ENCODE measurements at regions not wholly inside any gene's neighbourhood (a gene's known extent, or its start where the extent isn't known, plus 50 kb on each side); places are given as distances from the start of the nearest gene placed in this dataset.

DNA sequence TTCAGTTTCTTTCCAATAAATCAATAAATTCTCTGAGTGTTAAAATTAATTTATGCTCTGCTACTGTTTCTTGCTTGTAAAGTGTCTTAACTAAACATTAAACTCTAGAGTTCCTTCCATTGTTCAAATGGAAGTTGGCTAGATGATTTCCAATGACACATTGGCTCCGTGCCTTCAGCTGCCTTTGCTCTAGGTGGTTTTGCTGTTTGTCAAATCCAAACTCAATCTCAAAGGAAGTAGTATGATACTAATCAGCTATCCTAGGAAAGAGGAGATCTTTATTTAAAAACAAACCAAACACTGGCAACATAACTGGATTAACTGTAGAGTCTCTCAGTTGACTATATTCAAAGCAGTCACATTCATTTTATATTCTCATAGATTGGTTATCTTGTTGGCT is 356.4 kb downstream of the FOXG1 start:
- H3K4me3 ChIP-seq: no peak overlapping the region
- in situ Hi-C loops (cut with MboI; ENCODE audit: low sequenced_read_pairs): no loop called here
- no peak for DNase-seq (ENCODE audit: low spot score in 2 of 2)

DNA sequence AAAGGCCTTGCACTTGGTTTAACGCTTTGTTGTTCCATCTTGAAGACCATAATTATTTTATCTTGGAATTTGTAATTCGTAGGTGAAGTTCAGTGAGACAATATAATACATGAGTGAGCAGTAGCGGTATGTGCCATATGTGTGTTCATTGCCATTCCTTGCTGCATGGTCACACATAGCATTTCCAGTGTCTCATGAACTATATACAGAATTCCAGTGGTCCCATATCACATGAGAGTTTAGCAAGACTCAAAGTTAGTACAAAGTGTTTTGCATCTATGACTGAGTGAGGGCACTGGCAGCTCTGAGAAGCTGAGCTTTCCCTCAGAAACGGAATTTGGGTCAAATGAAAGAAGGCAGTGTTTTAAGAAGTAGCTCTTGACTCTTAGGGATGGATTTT is 359.8 kb downstream of the FOXG1 start:
- Histone ChIP-seq H3K4me3 (no peak overlapping the region), H3K36me3 (replicated peaks) (no peaks in the 10 kb centered on the region), H3K27me3 (ENCODE audit: low read depth) (no peaks in the 10 kb centered on the region), H3K4me1 (no peaks in the 10 kb centered on the region), H3K9me3 (no peaks in the 10 kb centered on the region)
- DNase-seq (ENCODE audit: low spot score in 2 of 2): no peak
- in situ Hi-C loops (cut with MboI; ENCODE audit: low sequenced_read_pairs): no loop called here

More for the DNA sequence above, 356.4 kb downstream of the FOXG1 start:
- Histone ChIP-seq H3K27me3 (ENCODE audit: low read depth) (no peaks in the 10 kb centered on the region), H3K9me3 (no peaks in the 10 kb centered on the region), H3K36me3 (replicated peaks) (no peaks in the 10 kb centered on the region), H3K4me1 (no peaks in the 10 kb centered on the region)

DNA sequence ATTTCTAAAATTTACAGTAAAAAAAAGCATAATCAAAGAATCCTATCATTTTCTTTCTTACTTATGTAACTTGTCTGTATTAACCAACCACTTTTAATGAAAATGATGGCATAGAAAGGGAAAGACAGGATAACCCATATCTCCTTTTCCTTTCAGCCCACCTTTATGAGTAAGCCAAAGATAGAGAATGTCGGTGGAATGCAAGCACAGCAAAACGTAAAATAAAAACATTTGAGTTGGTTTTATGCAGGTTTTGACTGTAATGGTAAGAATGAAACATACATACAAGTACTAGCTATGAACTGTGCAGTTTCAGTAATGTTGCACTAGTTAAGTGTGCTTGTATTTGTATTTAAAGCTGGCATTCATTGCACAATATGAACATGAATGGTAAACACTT is 360.3 kb downstream of the FOXG1 start:
- in situ Hi-C loops (cut with MboI; ENCODE audit: low sequenced_read_pairs): no loop called here

GRCh38 chr14:29140016-29140415 is 373.4 kb downstream of the FOXG1 start:
- H3K4me3 ChIP-seq: no peak overlapping the region
- no peak for DNase-seq (ENCODE audit: low spot score in 2 of 2)
- in situ Hi-C loops (cut with MboI; ENCODE audit: low sequenced_read_pairs): no loop called here
- H3K27me3 ChIP-seq (ENCODE audit: low read depth): no peaks in the 10 kb centered on the region
- no peaks in the 10 kb centered on the region for H3K36me3 ChIP-seq (replicated peaks)
- H3K9me3 ChIP-seq: no peaks in the 10 kb centered on the region
- no peaks in the 10 kb centered on the region for H3K4me1 ChIP-seq

More for the DNA sequence above, 360.3 kb downstream of the FOXG1 start:
- Histone ChIP-seq H3K36me3 (replicated peaks) (no peaks in the 10 kb centered on the region), H3K27me3 (ENCODE audit: low read depth) (no peaks in the 10 kb centered on the region), H3K9me3 (no peaks in the 10 kb centered on the region), H3K4me1 (no peaks in the 10 kb centered on the region), H3K4me3 (no peak overlapping the region)
- DNase-seq (ENCODE audit: low spot score in 2 of 2): no peak

DNA sequence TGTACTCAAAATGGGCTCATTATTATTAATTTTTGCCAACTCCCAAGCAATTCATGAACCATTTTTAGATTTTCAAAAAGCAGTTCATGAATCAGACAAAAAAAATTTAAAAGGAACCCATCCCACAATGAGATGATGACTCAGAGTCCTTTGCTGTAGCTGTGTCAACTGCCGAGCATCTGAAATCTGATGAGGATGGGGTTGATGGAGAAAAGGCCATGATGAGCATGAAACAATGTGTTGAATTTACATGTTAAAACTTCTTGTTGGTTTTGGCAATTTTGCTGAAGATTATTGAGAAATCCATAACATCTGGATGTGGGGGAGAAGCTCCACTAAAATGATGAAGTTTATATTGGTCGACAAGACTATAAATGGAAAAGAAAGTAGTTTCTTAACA is 378.0 kb downstream of the FOXG1 start:
- Histone ChIP-seq H3K27me3 (ENCODE audit: low read depth) (no peaks in the 10 kb centered on the region), H3K4me1 (no peaks in the 10 kb centered on the region), H3K9me3 (no peaks in the 10 kb centered on the region), H3K36me3 (replicated peaks) (no peaks in the 10 kb centered on the region), H3K4me3 (no peak overlapping the region)
- in situ Hi-C loops (cut with MboI; ENCODE audit: low sequenced_read_pairs): no loop called here
- DNase-seq (ENCODE audit: low spot score in 2 of 2): no peak

DNA sequence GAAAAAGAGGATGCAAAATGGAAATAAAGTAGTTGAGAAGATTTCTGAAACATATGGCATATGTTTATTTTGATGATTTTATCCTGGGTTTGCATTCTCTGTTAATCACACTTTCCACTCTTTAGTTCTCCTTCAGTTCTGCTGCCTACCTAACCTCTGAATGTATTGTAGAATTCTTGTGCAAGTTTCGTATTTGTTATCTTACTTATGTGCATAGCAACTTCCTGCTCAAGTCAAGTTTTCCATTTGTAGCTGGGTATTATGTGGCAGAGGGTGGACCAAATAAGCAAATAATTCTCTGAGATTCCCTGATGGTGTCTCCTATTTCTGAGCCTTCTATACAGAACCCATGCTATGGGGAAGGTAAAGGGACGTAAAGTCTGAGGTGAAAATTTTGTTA is 381.6 kb downstream of the FOXG1 start:
- DNase-seq (ENCODE audit: low spot score in 2 of 2): no peak
- H3K9me3 ChIP-seq: 0 out of 2 replicates have a peak, but pooled peaks cover 4% of the 10 kb centered on the region
- no peaks in the 10 kb centered on the region for H3K4me1 ChIP-seq
- in situ Hi-C loops (cut with MboI; ENCODE audit: low sequenced_read_pairs): no loop called here
- no peaks in the 10 kb centered on the region for H3K36me3 ChIP-seq (replicated peaks)
- no peaks in the 10 kb centered on the region for H3K27me3 ChIP-seq (ENCODE audit: low read depth)
- H3K4me3 ChIP-seq: no peak overlapping the region

- Histone ChIP-seq H3K36me3 (replicated peaks) (no peaks in the 10 kb centered on the region), H3K4me3 (no peak overlapping the region), H3K4me1 (no peaks in the 10 kb centered on the region), H3K9me3 (0 out of 2 replicates have a peak, but pooled peaks cover 4% of the 10 kb centered on the region), H3K27me3 (ENCODE audit: low read depth) (no peaks in the 10 kb centered on the region)
- in situ Hi-C loops (cut with MboI; ENCODE audit: low sequenced_read_pairs): no loop called here
- no peak for DNase-seq (ENCODE audit: low spot score in 2 of 2)
Observed at GRCh38 chr14:29149798-29150197, 383.2 kb downstream of the FOXG1 start.

GRCh38 chr14:29150659-29151058 is 384.1 kb downstream of the FOXG1 start:
- DNase-seq (ENCODE audit: low spot score in 2 of 2): no peak
- Histone ChIP-seq H3K4me1 (no peaks in the 10 kb centered on the region), H3K36me3 (replicated peaks) (no peaks in the 10 kb centered on the region), H3K4me3 (no peak overlapping the region), H3K27me3 (ENCODE audit: low read depth) (no peaks in the 10 kb centered on the region), H3K9me3 (0 out of 2 replicates have a peak, but pooled peaks cover 4% of the 10 kb centered on the region)
- in situ Hi-C loops (cut with MboI; ENCODE audit: low sequenced_read_pairs): no loop called here

- Histone ChIP-seq H3K27me3 (ENCODE audit: low read depth) (no peaks in the 10 kb centered on the region), H3K4me3 (no peak overlapping the region), H3K4me1 (no peaks in the 10 kb centered on the region), H3K9me3 (0 out of 2 replicates have a peak, but pooled peaks cover under 1% of the 10 kb centered on the region), H3K36me3 (replicated peaks) (no peaks in the 10 kb centered on the region)
- in situ Hi-C loops (cut with MboI; ENCODE audit: low sequenced_read_pairs): no loop called here
- no peak for DNase-seq (ENCODE audit: low spot score in 2 of 2)
Observed at GRCh38 chr14:29156096-29156495, 389.5 kb downstream of the FOXG1 start.

GRCh38 chr14:29161593-29161992 is 395.0 kb downstream of the FOXG1 start:
- Histone ChIP-seq H3K9me3 (no peaks in the 10 kb centered on the region), H3K4me3 (no peak overlapping the region), H3K27me3 (ENCODE audit: low read depth) (no peaks in the 10 kb centered on the region), H3K4me1 (no peaks in the 10 kb centered on the region), H3K36me3 (replicated peaks) (no peaks in the 10 kb centered on the region)
- no peak for DNase-seq (ENCODE audit: low spot score in 2 of 2)
- in situ Hi-C loops (cut with MboI; ENCODE audit: low sequenced_read_pairs): no loop called here

GRCh38 chr14:29163109-29163508 is 396.5 kb downstream of the FOXG1 start:
- Histone ChIP-seq H3K9me3 (no peaks in the 10 kb centered on the region), H3K4me1 (no peaks in the 10 kb centered on the region), H3K27me3 (ENCODE audit: low read depth) (no peaks in the 10 kb centered on the region), H3K4me3 (no peak overlapping the region), H3K36me3 (replicated peaks) (no peaks in the 10 kb centered on the region)
- no peak for DNase-seq (ENCODE audit: low spot score in 2 of 2)
- in situ Hi-C loops (cut with MboI; ENCODE audit: low sequenced_read_pairs): no loop called here

DNA sequence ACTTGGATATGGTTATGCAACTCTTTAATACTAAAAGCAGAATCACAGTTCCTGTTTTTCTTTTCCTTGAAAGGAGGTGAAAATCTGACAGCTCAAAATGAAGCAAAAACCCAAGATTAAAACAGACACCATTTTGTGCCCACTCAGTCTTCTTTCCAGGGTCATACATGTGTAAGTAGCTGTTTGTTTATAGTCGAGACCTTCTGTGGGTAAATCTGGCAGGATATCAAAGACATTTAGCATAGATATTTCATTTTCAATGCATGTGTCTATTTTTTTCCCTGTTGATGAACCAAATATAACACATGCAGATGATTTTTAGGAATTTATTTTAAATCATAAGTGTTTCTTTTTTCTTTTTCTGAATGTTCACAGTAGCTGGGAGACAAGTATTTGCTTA is 398.8 kb downstream of the FOXG1 start:
- Histone ChIP-seq H3K4me3 (no peak overlapping the region), H3K36me3 (replicated peaks) (no peaks in the 10 kb centered on the region), H3K27me3 (ENCODE audit: low read depth) (no peaks in the 10 kb centered on the region), H3K4me1 (no peaks in the 10 kb centered on the region), H3K9me3 (no peaks in the 10 kb centered on the region)
- no peak for DNase-seq (ENCODE audit: low spot score in 2 of 2)
- in situ Hi-C loops (cut with MboI; ENCODE audit: low sequenced_read_pairs): no loop called here

GRCh38 chr14:29166507-29166906 is 399.9 kb downstream of the FOXG1 start:
- in situ Hi-C loops (cut with MboI; ENCODE audit: low sequenced_read_pairs): no loop called here
- H3K4me3 ChIP-seq: no peak overlapping the region
- no peaks in the 10 kb centered on the region for H3K9me3 ChIP-seq
- H3K27me3 ChIP-seq (ENCODE audit: low read depth): no peaks in the 10 kb centered on the region
- H3K36me3 ChIP-seq (replicated peaks): no peaks in the 10 kb centered on the region
- no peak for DNase-seq (ENCODE audit: low spot score in 2 of 2)
- no peaks in the 10 kb centered on the region for H3K4me1 ChIP-seq

GRCh38 chr14:29168149-29168548 is 401.6 kb downstream of the FOXG1 start:
- H3K36me3 ChIP-seq (replicated peaks): no peaks in the 10 kb centered on the region
- no peak overlapping the region for H3K4me3 ChIP-seq
- H3K4me1 ChIP-seq: no peaks in the 10 kb centered on the region
- no peaks in the 10 kb centered on the region for H3K27me3 ChIP-seq (ENCODE audit: low read depth)
- peak in 1 of 2 experiments; percentile 34 for DNase-seq (ENCODE audit: low spot score in 2 of 2)
- in situ Hi-C loops (cut with MboI; ENCODE audit: low sequenced_read_pairs): no loop called here
- no peaks in the 10 kb centered on the region for H3K9me3 ChIP-seq

- no peaks in the 10 kb centered on the region for H3K4me1 ChIP-seq
- no peaks in the 10 kb centered on the region for H3K9me3 ChIP-seq
- no peaks in the 10 kb centered on the region for H3K27me3 ChIP-seq (ENCODE audit: low read depth)
- H3K4me3 ChIP-seq: no peak overlapping the region
- no peak for DNase-seq (ENCODE audit: low spot score in 2 of 2)
- no peaks in the 10 kb centered on the region for H3K36me3 ChIP-seq (replicated peaks)
- in situ Hi-C loops (cut with MboI; ENCODE audit: low sequenced_read_pairs): no loop called here
Observed at GRCh38 chr14:29169408-29169807, 402.8 kb downstream of the FOXG1 start.

Measured in HAP-1 (cell line).